ENCODE measurements at regions not wholly inside any gene's neighbourhood (a gene's known extent, or its start where the extent isn't known, plus 50 kb on each side); places are given as distances from the start of the nearest gene placed in this dataset.
"Not testable (repeated sequence)": the region's sequence is repeated elsewhere in the genome, so short reads cannot be mapped to it uniquely, and the experiment has no call there.

- no peak for DNase-seq
- in situ Hi-C loops (cut with HindIII; ENCODE audit: low pct_ligation_motif_present, low pct_unique_long_range_greater_than_20kb, low sequenced_read_pairs) = no loop called here
Measured at GRCh38 chr20:57106692-57107091, 159.7 kb downstream of the BMP7 start.

- in situ Hi-C loops (cut with HindIII; ENCODE audit: low pct_ligation_motif_present, low pct_unique_long_range_greater_than_20kb, low sequenced_read_pairs) = no loop called here
- DNase-seq = no peak
Measured at GRCh38 chr20:57107208-57107607, 159.2 kb downstream of the BMP7 start.

GRCh38 chr20:57108218-57108617, 158.2 kb downstream of the BMP7 start:
- no peak for DNase-seq
- in situ Hi-C loops (cut with HindIII; ENCODE audit: low pct_ligation_motif_present, low pct_unique_long_range_greater_than_20kb, low sequenced_read_pairs) = no loop called here

- DNase-seq = no peak
- in situ Hi-C loops (cut with HindIII; ENCODE audit: low pct_ligation_motif_present, low pct_unique_long_range_greater_than_20kb, low sequenced_read_pairs) = no loop called here
Measured at GRCh38 chr20:57108742-57109570, 157.5 kb downstream of the BMP7 start.

GRCh38 chr20:57109571-57109953, 156.9 kb downstream of the BMP7 start:
- DNase-seq = no peak
- in situ Hi-C loops (cut with HindIII; ENCODE audit: low pct_ligation_motif_present, low pct_unique_long_range_greater_than_20kb, low sequenced_read_pairs) = no loop called here

- in situ Hi-C loops (cut with HindIII; ENCODE audit: low pct_ligation_motif_present, low pct_unique_long_range_greater_than_20kb, low sequenced_read_pairs); DNase-seq: not testable (repeated sequence)
Measured at GRCh38 chr20:57110121-57111027, 156.1 kb downstream of the BMP7 start.

- no peak for DNase-seq
- in situ Hi-C loops (cut with HindIII; ENCODE audit: low pct_ligation_motif_present, low pct_unique_long_range_greater_than_20kb, low sequenced_read_pairs) = no loop called here
Measured at GRCh38 chr20:57111028-57111373, 155.4 kb downstream of the BMP7 start.

GRCh38 chr20:57112448-57112847, 154.0 kb downstream of the BMP7 start:
- in situ Hi-C loops (cut with HindIII; ENCODE audit: low pct_ligation_motif_present, low pct_unique_long_range_greater_than_20kb, low sequenced_read_pairs) = no loop called here
- DNase-seq = no peak

- in situ Hi-C loops (cut with HindIII; ENCODE audit: low pct_ligation_motif_present, low pct_unique_long_range_greater_than_20kb, low sequenced_read_pairs) = no loop called here
- no peak for DNase-seq
Measured at GRCh38 chr20:57114290-57115005, 152.0 kb downstream of the BMP7 start.

GRCh38 chr20:57117296-57117695, 149.1 kb downstream of the BMP7 start:
- in situ Hi-C loops (cut with HindIII; ENCODE audit: low pct_ligation_motif_present, low pct_unique_long_range_greater_than_20kb, low sequenced_read_pairs) = no loop called here
- DNase-seq = no peak

- DNase-seq = no peak
- in situ Hi-C loops (cut with HindIII; ENCODE audit: low pct_ligation_motif_present, low pct_unique_long_range_greater_than_20kb, low sequenced_read_pairs) = no loop called here
Measured at GRCh38 chr20:57118107-57118769, 148.2 kb downstream of the BMP7 start.
